Stomach (tissue), 4 donors: ENCODE measurements at regions not wholly inside any gene's neighbourhood (a gene's known extent, or its start where the extent isn't known, plus 50 kb on each side); places are given as distances from the start of the nearest gene placed in this dataset.

Experiments
- EP300 ChIP-seq: sonication (generic); formaldehyde crosslinking; IDR thresholded peaks from one replicate; pipeline ENCODE4 v1.6.1; 2017; ENCODE audit warnings: antibody characterized with exemption
- TF ChIP-seq, protein P1 (sequence below), 7 experiments: fragments of 450-650 bp in 4 of 7; fragments of 200-600 bp in 3 of 7; sonication (generic) in 3 of 7; IDR thresholded peaks; one replicate each; pipeline ENCODE4 v1.5.1; 2016 to 2019; ENCODE audit warnings: antibody characterized with exemption in 7 of 7, control low read depth in 2 of 7, mild to moderate bottlenecking in 1 of 7

DNA sequence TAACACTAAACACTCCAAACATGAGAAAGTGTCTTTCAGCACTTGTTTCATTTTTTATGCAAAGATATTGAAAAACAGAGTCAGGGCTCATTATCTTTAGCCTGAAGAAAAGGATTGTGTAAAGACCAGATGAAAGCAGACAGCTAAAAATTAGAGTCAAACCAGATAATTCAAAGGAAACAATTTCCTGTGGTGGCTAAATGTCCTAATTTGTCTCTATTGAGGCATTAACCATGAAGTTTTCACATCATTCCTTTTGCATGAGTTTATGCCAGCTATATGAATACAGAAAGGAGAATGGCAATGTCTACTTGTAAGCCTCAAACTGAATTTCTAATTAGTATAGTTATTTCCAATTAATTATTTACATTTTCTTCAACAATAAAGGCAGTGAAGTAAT is 338.5 kb downstream of the FSCB start:
- TF ChIP-seq, protein P1, sequence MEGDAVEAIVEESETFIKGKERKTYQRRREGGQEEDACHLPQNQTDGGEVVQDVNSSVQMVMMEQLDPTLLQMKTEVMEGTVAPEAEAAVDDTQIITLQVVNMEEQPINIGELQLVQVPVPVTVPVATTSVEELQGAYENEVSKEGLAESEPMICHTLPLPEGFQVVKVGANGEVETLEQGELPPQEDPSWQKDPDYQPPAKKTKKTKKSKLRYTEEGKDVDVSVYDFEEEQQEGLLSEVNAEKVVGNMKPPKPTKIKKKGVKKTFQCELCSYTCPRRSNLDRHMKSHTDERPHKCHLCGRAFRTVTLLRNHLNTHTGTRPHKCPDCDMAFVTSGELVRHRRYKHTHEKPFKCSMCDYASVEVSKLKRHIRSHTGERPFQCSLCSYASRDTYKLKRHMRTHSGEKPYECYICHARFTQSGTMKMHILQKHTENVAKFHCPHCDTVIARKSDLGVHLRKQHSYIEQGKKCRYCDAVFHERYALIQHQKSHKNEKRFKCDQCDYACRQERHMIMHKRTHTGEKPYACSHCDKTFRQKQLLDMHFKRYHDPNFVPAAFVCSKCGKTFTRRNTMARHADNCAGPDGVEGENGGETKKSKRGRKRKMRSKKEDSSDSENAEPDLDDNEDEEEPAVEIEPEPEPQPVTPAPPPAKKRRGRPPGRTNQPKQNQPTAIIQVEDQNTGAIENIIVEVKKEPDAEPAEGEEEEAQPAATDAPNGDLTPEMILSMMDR (IDR thresholded peaks at IDR 0.05): no peak
- TF ChIP-seq EP300: no peak
